CD4-positive, alpha-beta T cell treated with Interleukin-1 beta for 1 hour (primary cell): ENCODE measurements at regions not wholly inside any gene's neighbourhood (a gene's known extent, or its start where the extent isn't known, plus 50 kb on each side); places are given as distances from the start of the nearest gene placed in this dataset.

Experiments used
- DNase-seq, 2 donors: peaks; one replicate each; pipeline ENCODE4 v3.0.0-alpha.2; 2020 to 2022

DNA sequence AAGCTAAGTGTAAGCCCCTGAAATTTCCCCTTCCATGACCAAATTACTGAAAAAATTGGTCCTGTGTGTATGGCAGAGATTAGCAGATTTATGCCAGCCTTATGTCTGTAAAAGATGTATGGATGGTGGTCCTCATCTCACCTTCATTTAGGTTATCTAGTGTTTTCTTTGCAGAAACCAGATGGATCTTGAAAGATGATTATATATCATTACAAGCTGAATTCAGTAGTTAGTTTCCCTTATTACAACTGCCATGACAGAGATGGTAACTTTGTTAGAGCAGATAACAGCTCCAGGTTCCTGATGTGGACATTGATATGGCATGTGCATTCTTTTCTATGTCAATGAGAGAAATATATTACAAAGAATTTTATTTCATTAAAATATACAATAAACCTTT is 1403.2 kb upstream of the CDH6 start:
- DNase-seq: no peak

DNA sequence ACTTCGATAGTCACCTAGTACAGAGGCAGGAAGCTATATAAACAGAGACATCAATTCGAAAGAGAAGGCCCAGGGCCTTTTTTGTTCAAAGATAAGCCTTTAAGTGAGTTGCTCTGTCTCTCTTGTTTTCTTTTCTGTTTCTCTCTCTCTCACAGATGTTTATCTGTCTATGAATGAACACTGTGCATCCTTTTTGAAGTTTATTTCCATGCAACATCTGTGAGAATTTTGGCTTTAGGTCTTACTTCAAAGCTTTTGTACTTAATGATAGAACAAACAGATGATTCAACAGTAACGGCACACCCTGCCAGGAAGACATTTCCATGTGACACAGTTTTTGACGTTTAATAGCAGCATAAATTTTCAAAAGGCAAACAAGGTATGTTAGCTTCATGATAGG is 1413.1 kb upstream of the CDH6 start:
- DNase-seq: no peak

DNA sequence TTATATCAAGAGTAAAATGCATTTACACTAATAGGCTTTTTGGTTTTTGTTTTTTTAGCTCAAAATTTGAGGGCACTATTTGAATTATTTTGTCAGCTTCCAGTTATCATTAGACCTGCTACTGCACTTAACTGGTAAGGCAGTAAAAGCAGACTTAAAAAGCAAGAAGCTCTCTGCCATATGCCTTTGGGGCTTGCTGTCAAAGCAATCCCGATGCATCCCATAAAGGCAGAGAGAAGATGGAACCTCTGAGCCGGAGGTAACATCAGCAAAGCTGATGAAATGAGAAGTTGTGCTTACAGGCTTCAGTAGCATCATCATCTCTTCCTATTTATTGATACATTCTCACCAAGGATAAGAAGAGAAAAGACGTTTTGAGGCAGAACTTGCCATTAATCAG is 1414.3 kb upstream of the CDH6 start:
- DNase-seq: no peak

- DNase-seq: no peak
Observed at GRCh38 chr5:29777373-29777772, 1416.1 kb upstream of the CDH6 start.

DNA sequence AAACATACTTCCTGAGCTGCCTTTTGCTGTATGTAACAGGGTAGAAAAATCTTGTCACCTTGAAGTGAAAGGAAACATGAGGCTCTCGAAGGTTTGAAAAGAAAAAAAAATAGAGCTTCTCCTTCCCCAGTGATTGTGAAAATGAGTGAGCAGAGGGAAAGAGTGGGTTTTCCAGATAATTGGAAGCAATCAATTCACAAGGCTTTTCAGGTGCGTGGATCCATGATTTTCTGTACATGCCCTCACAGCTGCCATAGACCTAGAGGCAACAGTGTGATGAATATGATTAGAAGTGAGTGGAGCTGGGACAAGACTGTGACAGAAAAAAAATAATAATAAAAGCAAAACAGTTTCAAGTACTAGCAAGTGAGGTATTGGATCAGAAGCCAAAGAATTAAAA is 1422.5 kb upstream of the CDH6 start:
- DNase-seq: no peak

DNA sequence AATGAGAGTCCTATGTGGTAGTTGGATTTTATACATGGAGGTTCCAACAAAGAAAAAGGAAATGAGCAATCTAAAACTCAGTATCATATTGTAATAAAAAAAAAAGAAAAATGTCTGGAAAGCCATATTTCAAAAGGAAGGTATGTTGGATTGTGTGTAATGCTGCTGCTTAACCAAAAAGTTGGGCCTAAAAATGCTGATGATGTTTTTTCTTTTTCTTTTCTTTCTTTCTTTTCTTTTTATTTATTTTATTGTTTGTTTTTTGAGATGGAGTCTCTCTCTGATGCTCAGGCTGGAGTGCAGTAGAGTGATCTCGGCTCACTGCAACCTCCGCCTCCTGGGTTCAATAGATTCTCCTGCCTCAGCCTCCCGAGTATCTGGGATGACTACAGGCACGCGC is 1424.0 kb upstream of the CDH6 start:
- DNase-seq: no peak

- DNase-seq: no peak
Observed at GRCh38 chr5:29758986-29759421, 1434.5 kb upstream of the CDH6 start.

DNA sequence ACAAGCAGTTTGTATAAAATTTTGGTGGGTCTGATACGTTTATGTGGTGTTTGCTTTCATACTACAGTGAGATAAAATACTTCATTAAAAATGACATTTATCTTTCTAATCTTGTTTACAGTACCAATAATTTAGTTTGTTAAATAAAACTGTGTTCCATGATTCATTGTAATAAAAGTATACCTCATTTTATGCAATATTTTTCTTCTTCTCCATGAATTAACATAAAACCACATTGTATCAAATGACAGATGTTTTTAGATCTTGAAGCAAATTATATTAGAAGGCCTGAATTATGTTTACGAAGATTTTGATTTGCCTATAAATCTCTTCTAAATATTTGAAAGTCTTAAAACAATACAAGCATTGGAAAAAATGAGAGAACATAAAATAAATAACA is 1443.0 kb upstream of the CDH6 start:
- DNase-seq: no peak

GRCh38 chr5:29744618-29745017 is 1448.9 kb upstream of the CDH6 start:
- no peak for DNase-seq

GRCh38 chr5:29720954-29721353 is 1472.5 kb upstream of the CDH6 start:
- no peak for DNase-seq

GRCh38 chr5:29719171-29719570 is 1474.3 kb upstream of the CDH6 start:
- DNase-seq: no peak

DNA sequence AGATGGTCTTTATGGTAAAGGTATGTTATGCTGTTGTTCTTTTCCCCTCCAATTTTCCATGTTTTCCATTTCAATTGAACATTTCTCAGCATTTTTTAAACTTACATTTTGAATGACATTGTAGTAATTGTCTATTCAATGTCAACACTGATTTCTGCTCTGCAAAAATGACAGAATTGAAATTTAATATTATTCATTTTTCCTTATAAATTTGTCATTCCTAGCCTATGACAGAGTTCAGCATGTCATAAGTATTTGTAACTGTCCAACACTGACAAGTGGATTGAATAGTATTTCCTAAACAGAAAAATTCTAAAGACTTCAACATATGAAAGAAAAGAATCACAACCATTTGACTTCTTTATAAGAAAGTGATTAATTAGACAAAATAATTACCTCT is 1478.3 kb upstream of the CDH6 start:
- no peak for DNase-seq

GRCh38 chr5:29702875-29703274 is 1490.6 kb upstream of the CDH6 start:
- DNase-seq: no peak

DNA sequence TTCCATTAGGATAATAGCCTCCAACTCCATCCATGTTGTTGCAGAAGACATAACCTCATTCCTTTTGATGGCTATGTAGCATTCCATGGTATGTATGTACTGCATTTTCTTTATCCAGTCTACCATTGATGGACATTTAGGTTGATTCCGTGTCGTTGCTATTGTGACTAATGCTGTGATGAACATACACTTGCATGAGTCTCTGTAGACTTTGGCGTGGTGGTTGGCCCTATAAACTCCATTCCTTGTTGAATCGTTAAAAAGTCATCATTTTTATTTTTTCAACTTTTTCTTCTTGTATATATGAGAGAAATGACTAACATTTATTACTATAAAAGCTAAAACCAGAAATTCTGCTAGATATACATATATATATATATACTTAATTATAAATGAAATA is 1491.9 kb upstream of the CDH6 start:
- no peak for DNase-seq

DNA sequence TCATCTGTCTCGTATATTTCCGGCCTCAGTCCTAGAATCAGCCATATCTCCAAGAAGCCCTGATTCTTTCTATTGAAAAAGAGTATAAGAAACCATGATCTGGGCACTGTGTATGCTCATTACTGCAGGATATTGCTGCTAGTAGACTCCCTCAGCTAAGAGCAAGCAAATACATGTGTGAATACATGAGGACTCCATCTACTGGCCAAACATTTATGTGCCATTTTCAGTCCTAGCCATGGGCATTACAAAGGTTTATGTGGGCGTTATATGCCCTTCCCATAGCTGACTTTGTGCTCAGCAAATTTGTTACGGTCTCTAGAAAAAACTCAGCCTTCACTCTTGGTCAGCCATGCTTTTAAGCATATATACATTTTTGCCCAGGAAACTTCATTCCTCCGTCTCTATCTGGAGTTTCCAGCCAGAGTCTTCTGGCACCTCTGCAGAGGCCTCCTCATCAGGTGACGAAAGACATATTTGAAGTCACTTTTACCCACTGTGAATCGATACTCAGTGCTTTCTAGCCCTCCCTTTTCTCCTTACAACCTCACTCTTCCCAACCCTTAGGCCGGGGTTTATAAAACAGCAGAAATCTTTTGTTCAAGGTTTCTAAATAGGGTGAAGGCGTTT is 1495.6 kb upstream of the CDH6 start:
- DNase-seq: no peak

DNA sequence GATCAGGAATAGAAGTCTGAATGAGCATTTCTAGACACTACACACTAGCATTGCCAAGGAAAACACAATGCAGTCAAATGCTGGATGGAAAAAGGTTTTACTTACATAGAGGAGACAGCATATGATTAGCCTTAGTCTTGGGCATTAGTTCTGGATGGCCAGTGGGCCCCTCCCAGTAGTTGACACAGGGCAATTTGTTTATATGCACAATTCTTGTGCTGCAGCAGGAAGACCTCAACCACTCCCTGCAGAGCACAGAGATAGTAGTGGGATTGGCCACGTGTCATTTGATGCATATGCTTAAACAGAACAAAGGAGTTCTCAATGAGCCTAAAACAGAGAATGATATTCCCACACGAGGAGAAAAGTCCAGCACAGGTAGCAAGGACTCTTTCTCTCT is 1496.2 kb upstream of the CDH6 start:
- no peak for DNase-seq

GRCh38 chr5:29672678-29673077 is 1520.8 kb upstream of the CDH6 start:
- no peak for DNase-seq

GRCh38 chr5:29662876-29663275 is 1530.6 kb upstream of the CDH6 start:
- DNase-seq: no peak

DNA sequence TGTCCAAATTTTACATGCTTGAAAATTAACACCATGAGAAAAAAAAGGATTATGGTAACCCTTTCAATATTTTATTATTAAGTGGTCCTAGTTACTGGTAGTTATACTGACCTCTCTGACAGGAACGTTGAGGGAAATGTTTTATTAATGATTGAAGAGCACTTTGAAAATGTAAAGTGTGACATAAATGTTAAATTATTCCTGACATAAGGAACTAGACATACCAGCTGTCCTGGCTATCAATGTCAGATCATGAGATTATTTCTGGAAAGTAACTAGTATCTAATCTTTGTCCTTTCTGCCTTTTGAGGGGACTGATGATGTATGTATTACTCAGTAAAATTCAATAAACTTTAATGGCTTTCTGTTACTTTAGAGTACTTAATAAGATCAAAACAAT is 1538.5 kb upstream of the CDH6 start:
- no peak for DNase-seq

GRCh38 chr5:29649321-29649720 is 1544.2 kb upstream of the CDH6 start:
- no peak for DNase-seq

DNA sequence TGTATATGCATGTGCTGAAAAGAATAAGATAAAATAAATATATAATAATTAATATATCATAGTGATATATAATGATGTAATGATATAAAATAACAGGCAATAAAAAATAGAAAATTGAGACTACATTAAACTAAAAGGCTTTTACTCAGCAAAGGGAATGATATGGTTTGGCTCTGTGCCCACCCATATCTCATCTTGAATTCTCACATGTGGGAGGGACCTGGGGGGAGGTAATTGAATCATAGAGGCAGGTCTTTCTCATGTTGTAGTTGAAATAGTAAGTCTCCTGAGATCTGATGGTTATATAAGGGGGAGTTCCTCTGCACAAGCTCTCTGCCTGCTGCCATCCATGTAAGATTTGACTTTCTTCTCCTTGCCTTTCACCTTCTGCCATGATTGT is 1550.9 kb upstream of the CDH6 start:
- no peak for DNase-seq

DNA sequence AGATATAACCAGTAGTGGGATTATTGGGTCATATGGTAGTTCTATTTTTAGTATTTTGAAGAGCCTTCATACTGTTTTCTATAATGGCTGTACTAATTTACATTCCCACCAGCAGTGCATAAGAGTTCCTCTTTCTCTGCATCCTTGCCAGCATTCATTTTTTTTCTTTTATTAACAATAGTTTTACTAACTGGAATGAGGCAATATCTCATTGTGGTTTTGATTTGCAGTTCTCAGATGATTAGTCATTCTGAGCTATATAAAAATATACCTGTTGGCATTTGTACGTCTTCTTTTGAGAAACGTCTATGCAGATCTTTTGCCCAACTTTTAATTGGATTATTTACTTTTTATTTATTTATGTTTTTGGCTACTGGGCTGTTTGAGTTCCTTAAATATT is 1579.3 kb upstream of the CDH6 start:
- no peak for DNase-seq

- no peak for DNase-seq
Observed at GRCh38 chr5:29588236-29588635, 1605.2 kb upstream of the CDH6 start.

DNA sequence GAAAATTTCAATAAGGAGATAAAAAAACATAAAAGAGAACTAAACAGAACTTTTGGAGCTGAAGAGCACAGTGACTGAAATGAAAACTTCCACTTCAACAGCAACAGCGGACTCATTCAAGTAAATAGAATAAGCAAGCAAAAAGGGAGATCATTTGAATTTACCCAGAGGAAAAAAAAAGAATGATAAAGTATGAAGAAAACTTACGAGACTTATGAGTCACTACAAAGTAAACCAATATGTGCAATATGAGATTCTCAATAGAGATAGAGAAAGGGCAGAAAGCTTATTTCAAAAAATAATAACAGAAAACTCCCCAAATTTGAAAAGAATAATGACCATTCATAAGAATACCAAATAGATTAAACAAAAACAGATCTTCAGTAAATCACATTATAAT is 1605.7 kb upstream of the CDH6 start:
- DNase-seq: no peak

- DNase-seq: no peak
Observed at GRCh38 chr5:29568028-29568427, 1625.5 kb upstream of the CDH6 start.

- no peak for DNase-seq
Observed at GRCh38 chr5:29561564-29561963, 1631.9 kb upstream of the CDH6 start.
